ENCODE measurements at regions not wholly inside any gene's neighbourhood (a gene's known extent, or its start where the extent isn't known, plus 50 kb on each side); places are given as distances from the start of the nearest gene placed in this dataset.

- no peak for DNase-seq
Measured at GRCh38 chr4:111512081-111512783, 633.0 kb upstream of the FAM241A start.

GRCh38 chr4:111519683-111520082, 625.6 kb upstream of the FAM241A start:
- no peak for DNase-seq

- DNase-seq: no peak
Measured at GRCh38 chr4:111530446-111530845, 614.8 kb upstream of the FAM241A start.

- DNase-seq: no peak
Measured at GRCh38 chr4:111535792-111536191, 609.5 kb upstream of the FAM241A start.

GRCh38 chr4:111537165-111537564, 608.1 kb upstream of the FAM241A start:
- DNase-seq: no peak

- peak; percentile 3 for DNase-seq
Measured at GRCh38 chr4:111537871-111538270, 607.4 kb upstream of the FAM241A start.

- no peak for DNase-seq
Measured at GRCh38 chr4:111540671-111541070, 604.6 kb upstream of the FAM241A start.

- no peak for DNase-seq
Measured at GRCh38 chr4:111542056-111542455, 603.2 kb upstream of the FAM241A start.

GRCh38 chr4:111546881-111547280, 598.4 kb upstream of the FAM241A start:
- peak; percentile 1 for DNase-seq

- no peak for DNase-seq
Measured at GRCh38 chr4:111556141-111556781, 589.0 kb upstream of the FAM241A start.

- no peak for DNase-seq
Measured at GRCh38 chr4:111556851-111557250, 588.4 kb upstream of the FAM241A start.

GRCh38 chr4:111562826-111563225, 582.4 kb upstream of the FAM241A start:
- DNase-seq: no peak

GRCh38 chr4:111572470-111572869, 572.8 kb upstream of the FAM241A start:
- DNase-seq: no peak

- no peak for DNase-seq
Measured at GRCh38 chr4:111573386-111573785, 571.9 kb upstream of the FAM241A start.

GRCh38 chr4:111579767-111580166, 565.5 kb upstream of the FAM241A start:
- DNase-seq: no peak

GRCh38 chr4:111595456-111595855, 549.8 kb upstream of the FAM241A start:
- no peak for DNase-seq

GRCh38 chr4:111596491-111596890, 548.8 kb upstream of the FAM241A start:
- no peak for DNase-seq

GRCh38 chr4:111601671-111602070, 543.6 kb upstream of the FAM241A start:
- no peak for DNase-seq

- DNase-seq: no peak
Measured at GRCh38 chr4:111602848-111603247, 542.4 kb upstream of the FAM241A start.

GRCh38 chr4:111605111-111605510, 540.1 kb upstream of the FAM241A start:
- no peak for DNase-seq

- no peak for DNase-seq
Measured at GRCh38 chr4:111610681-111611080, 534.6 kb upstream of the FAM241A start.

- no peak for DNase-seq
Measured at GRCh38 chr4:111618908-111619307, 526.3 kb upstream of the FAM241A start.

- DNase-seq: no peak
Measured at GRCh38 chr4:111628437-111628836, 516.8 kb upstream of the FAM241A start.

GRCh38 chr4:111630705-111631104, 514.5 kb upstream of the FAM241A start:
- DNase-seq: no peak
